GM19395 (cell line): ENCODE measurements at regions not wholly inside any gene's neighbourhood (a gene's known extent, or its start where the extent isn't known, plus 50 kb on each side); places are given as distances from the start of the nearest gene placed in this dataset.
A peak's percentile ranks its signal among the peaks of the same experiment; 100 is the strongest.
"Not testable (repeated sequence)": the region's sequence is repeated elsewhere in the genome, so short reads cannot be mapped to it uniquely, and the experiment has no call there.

ENCODE experiments used
- ATAC-seq: cut with Tn5 transposase; IDR thresholded peaks from one replicate; pipeline ENCODE4 v1.9.1; 2021; ENCODE audit warnings: mild to moderate bottlenecking, moderate library complexity; ENCODE audit not compliant: unreplicated experiment

GRCh38 chr6:106802139-106802538, 172.4 kb downstream of the CD24 start:
- no peak for ATAC-seq

GRCh38 chr6:106801256-106801655, 171.9 kb downstream of the QRSL1 start:
- no peak for ATAC-seq

- no peak for ATAC-seq
These were observed 171.0 kb downstream of the QRSL1 start for GRCh38 chr6:106800379-106800778.

- ATAC-seq: peak; percentile 88
These were observed 169.9 kb downstream of the QRSL1 start for GRCh38 chr6:106799031-106799894.

GRCh38 chr6:106797186-106797585, 167.8 kb downstream of the QRSL1 start:
- ATAC-seq: no peak

GRCh38 chr6:106796781-106797180, 167.4 kb downstream of the QRSL1 start:
- ATAC-seq: no peak

GRCh38 chr6:106794129-106794528, 164.8 kb downstream of the QRSL1 start:
- ATAC-seq: no peak

GRCh38 chr6:106792536-106793236, 163.3 kb downstream of the QRSL1 start:
- no peak for ATAC-seq

GRCh38 chr6:106790935-106791334, 161.6 kb downstream of the QRSL1 start:
- ATAC-seq: no peak

GRCh38 chr6:106790149-106790770, 160.9 kb downstream of the QRSL1 start:
- ATAC-seq: no peak

GRCh38 chr6:106789428-106790148, 160.2 kb downstream of the QRSL1 start:
- no peak for ATAC-seq

GRCh38 chr6:106788761-106789160, 159.4 kb downstream of the QRSL1 start:
- no peak for ATAC-seq

GRCh38 chr6:106787327-106788196, 158.2 kb downstream of the QRSL1 start:
- no peak for ATAC-seq

GRCh38 chr6:106785298-106785697, 155.9 kb downstream of the QRSL1 start:
- ATAC-seq: no peak

- ATAC-seq: no peak
These were observed 154.5 kb downstream of the QRSL1 start for GRCh38 chr6:106783640-106784566.

- ATAC-seq: no peak
These were observed 153.3 kb downstream of the QRSL1 start for GRCh38 chr6:106782536-106783285.

- not testable (repeated sequence) for ATAC-seq
These were observed 150.2 kb downstream of the QRSL1 start for GRCh38 chr6:106779552-106779951.

- no peak for ATAC-seq
These were observed 149.6 kb downstream of the QRSL1 start for GRCh38 chr6:106778943-106779342.
